Skin of body (tissue), 1 donor: ENCODE measurements at regions not wholly inside any gene's neighbourhood (a gene's known extent, or its start where the extent isn't known, plus 50 kb on each side); places are given as distances from the start of the nearest gene placed in this dataset.
"Not testable (repeated sequence)": the region's sequence is repeated elsewhere in the genome, so short reads cannot be mapped to it uniquely, and the experiment has no call there.

Experiments used
- DNase-seq: peaks from one replicate; lab custom pipeline; 2025; lab: John Stamatoyannopoulos, UW

GRCh38 chr11:112310848-112311247 lies 50.2 kb upstream of the PLET1 start:
- DNase-seq = no peak

GRCh38 chr11:112315057-112315720 lies 54.5 kb upstream of the PLET1 start:
- DNase-seq = no peak

- no peak for DNase-seq
Observed at GRCh38 chr11:112315861-112316739, 55.4 kb upstream of the PLET1 start.

- DNase-seq = no peak
Observed at GRCh38 chr11:112316971-112317370, 56.3 kb upstream of the PLET1 start.

- peak; percentile 64 for DNase-seq
Observed at GRCh38 chr11:112318184-112318591, 57.5 kb upstream of the PLET1 start.

GRCh38 chr11:112318661-112319060 lies 58.0 kb upstream of the PLET1 start:
- DNase-seq = no peak

GRCh38 chr11:112320668-112321067 lies 60.0 kb upstream of the PLET1 start:
- no peak for DNase-seq

- DNase-seq = peak; percentile 15
Observed at GRCh38 chr11:112321501-112322172, 61.0 kb upstream of the PLET1 start.

GRCh38 chr11:112322173-112322790 lies 61.6 kb upstream of the PLET1 start:
- no peak for DNase-seq

GRCh38 chr11:112334381-112334780 lies 73.7 kb upstream of the PLET1 start:
- no peak for DNase-seq

- DNase-seq = no peak
Observed at GRCh38 chr11:112336356-112336886, 75.8 kb upstream of the PLET1 start.

- DNase-seq = no peak
Observed at GRCh38 chr11:112339566-112339965, 78.9 kb upstream of the PLET1 start.

- DNase-seq = no peak
Observed at GRCh38 chr11:112343368-112344039, 82.8 kb upstream of the PLET1 start.

- no peak for DNase-seq
Observed at GRCh38 chr11:112344040-112344413, 83.4 kb upstream of the PLET1 start.

- DNase-seq = no peak
Observed at GRCh38 chr11:112345166-112345565, 84.5 kb upstream of the PLET1 start.

GRCh38 chr11:112345706-112346105 lies 85.0 kb upstream of the PLET1 start:
- no peak for DNase-seq

GRCh38 chr11:112346586-112346985 lies 85.9 kb upstream of the PLET1 start:
- DNase-seq = no peak

- DNase-seq = no peak
Observed at GRCh38 chr11:112348480-112349029, 87.9 kb upstream of the PLET1 start.

- not testable (repeated sequence) for DNase-seq
Observed at GRCh38 chr11:112351423-112351822, 90.8 kb upstream of the PLET1 start.

- DNase-seq = no peak
Observed at GRCh38 chr11:112352907-112353306, 92.2 kb upstream of the PLET1 start.

GRCh38 chr11:112354364-112354763 lies 93.7 kb upstream of the PLET1 start:
- DNase-seq = no peak
